Ishikawa (cell line): ENCODE measurements at regions not wholly inside any gene's neighbourhood (a gene's known extent, or its start where the extent isn't known, plus 50 kb on each side); places are given as distances from the start of the nearest gene placed in this dataset.

Experiments used
- CEBPB ChIP-seq: IDR thresholded peaks from 2 replicates; pipeline ENCODE4 v1.6.1; 2012
- CREB1 ChIP-seq: IDR thresholded peaks from 2 replicates; pipeline ENCODE4 v1.6.1; 2012; ENCODE audit warnings: low read depth
- EGR1 ChIP-seq: IDR thresholded peaks from 2 replicates; pipeline ENCODE4 v1.6.1; 2012
- EP300 ChIP-seq: IDR thresholded peaks from 2 replicates; pipeline ENCODE4 v1.6.1; 2012; ENCODE audit warnings: borderline replicate concordance
- FOXM1 ChIP-seq: IDR thresholded peaks from 2 replicates; pipeline ENCODE4 v1.6.1; 2012; ENCODE audit warnings: low read depth, borderline replicate concordance
- NFIC ChIP-seq: IDR thresholded peaks from 2 replicates; pipeline ENCODE4 v1.6.1; 2012
- RAD21 ChIP-seq: IDR thresholded peaks from 2 replicates; pipeline ENCODE4 v1.6.1; 2012; ENCODE audit warnings: low read depth
- TAF1 ChIP-seq: IDR thresholded peaks from 2 replicates; pipeline ENCODE4 v1.6.1; 2012; ENCODE audit warnings: low read depth, mild to moderate bottlenecking
- TCF12 ChIP-seq: IDR thresholded peaks from 2 replicates; pipeline ENCODE4 v1.6.1; 2012; ENCODE audit warnings: low read depth
- TEAD4 ChIP-seq: IDR thresholded peaks from 2 replicates; pipeline ENCODE4 v1.6.1; 2012
- YY1 ChIP-seq: IDR thresholded peaks from 2 replicates; pipeline ENCODE4 v1.6.1; 2012; ENCODE audit warnings: low read depth
- ZBTB7A ChIP-seq: IDR thresholded peaks from 2 replicates; pipeline ENCODE4 v1.6.1; 2012; ENCODE audit warnings: low read depth
- TF ChIP-seq, protein P1 (sequence below): IDR thresholded peaks from 2 replicates; pipeline ENCODE4 v1.6.1; 2012
- TF ChIP-seq, protein P2 (sequence below): IDR thresholded peaks from 2 replicates; pipeline ENCODE4 v1.6.1; 2012; ENCODE audit warnings: low read depth, mild to moderate bottlenecking
- TF ChIP-seq, protein P3 (sequence below): IDR thresholded peaks from 2 replicates; pipeline ENCODE4 v1.6.1; 2012

DNA sequence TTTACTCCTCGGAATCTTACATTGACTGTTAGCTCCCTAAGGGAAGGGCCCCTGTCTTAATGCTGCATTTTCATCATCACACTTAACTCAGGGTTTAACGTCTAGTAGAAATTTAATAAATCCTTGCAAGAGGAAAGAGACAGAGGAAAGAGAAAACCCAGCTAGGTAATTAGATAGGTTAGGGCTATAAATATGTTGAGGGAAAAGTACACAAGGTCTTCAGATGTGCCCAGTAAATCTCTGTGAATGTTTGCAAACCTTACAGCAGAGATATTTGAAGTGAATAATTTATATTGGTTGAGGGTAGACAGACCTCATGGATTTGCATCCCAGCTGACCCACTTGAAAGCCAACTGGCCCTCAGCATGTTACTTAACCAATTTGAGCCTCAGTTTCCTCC is 315.5 kb upstream of the NPVF start:
- TF ChIP-seq CEBPB (no peak), EP300 (no peak), EGR1 (no peak)
- TF ChIP-seq, protein P1, sequence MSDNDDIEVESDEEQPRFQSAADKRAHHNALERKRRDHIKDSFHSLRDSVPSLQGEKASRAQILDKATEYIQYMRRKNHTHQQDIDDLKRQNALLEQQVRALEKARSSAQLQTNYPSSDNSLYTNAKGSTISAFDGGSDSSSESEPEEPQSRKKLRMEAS, result no peak

DNA sequence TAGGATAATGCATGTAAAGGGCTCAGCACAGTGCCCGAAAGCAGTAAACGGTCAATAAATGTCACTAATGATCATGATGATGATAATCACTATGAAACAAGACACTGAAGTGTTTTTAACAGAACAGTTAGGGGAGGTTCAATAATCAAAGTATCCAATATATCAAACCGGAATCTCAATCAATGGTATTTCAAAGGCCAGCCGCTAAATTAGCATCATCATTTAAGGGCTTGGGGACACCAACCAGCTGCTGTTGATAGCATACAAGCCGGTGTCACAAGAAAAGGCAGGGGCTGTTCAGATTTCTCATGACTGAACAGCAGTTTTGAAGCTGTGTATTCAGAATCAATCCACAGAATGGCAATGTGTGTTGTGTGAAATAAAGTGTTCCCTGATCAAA is 316.0 kb upstream of the NPVF start:
- no peak for TF ChIP-seq NFIC
- no peak for TF ChIP-seq EGR1
- no peak for TF ChIP-seq ZBTB7A
- TF ChIP-seq TAF1, result no peak
- TF ChIP-seq, protein P2, sequence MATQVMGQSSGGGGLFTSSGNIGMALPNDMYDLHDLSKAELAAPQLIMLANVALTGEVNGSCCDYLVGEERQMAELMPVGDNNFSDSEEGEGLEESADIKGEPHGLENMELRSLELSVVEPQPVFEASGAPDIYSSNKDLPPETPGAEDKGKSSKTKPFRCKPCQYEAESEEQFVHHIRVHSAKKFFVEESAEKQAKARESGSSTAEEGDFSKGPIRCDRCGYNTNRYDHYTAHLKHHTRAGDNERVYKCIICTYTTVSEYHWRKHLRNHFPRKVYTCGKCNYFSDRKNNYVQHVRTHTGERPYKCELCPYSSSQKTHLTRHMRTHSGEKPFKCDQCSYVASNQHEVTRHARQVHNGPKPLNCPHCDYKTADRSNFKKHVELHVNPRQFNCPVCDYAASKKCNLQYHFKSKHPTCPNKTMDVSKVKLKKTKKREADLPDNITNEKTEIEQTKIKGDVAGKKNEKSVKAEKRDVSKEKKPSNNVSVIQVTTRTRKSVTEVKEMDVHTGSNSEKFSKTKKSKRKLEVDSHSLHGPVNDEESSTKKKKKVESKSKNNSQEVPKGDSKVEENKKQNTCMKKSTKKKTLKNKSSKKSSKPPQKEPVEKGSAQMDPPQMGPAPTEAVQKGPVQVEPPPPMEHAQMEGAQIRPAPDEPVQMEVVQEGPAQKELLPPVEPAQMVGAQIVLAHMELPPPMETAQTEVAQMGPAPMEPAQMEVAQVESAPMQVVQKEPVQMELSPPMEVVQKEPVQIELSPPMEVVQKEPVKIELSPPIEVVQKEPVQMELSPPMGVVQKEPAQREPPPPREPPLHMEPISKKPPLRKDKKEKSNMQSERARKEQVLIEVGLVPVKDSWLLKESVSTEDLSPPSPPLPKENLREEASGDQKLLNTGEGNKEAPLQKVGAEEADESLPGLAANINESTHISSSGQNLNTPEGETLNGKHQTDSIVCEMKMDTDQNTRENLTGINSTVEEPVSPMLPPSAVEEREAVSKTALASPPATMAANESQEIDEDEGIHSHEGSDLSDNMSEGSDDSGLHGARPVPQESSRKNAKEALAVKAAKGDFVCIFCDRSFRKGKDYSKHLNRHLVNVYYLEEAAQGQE, result no peak
- no peak for TF ChIP-seq CREB1

DNA sequence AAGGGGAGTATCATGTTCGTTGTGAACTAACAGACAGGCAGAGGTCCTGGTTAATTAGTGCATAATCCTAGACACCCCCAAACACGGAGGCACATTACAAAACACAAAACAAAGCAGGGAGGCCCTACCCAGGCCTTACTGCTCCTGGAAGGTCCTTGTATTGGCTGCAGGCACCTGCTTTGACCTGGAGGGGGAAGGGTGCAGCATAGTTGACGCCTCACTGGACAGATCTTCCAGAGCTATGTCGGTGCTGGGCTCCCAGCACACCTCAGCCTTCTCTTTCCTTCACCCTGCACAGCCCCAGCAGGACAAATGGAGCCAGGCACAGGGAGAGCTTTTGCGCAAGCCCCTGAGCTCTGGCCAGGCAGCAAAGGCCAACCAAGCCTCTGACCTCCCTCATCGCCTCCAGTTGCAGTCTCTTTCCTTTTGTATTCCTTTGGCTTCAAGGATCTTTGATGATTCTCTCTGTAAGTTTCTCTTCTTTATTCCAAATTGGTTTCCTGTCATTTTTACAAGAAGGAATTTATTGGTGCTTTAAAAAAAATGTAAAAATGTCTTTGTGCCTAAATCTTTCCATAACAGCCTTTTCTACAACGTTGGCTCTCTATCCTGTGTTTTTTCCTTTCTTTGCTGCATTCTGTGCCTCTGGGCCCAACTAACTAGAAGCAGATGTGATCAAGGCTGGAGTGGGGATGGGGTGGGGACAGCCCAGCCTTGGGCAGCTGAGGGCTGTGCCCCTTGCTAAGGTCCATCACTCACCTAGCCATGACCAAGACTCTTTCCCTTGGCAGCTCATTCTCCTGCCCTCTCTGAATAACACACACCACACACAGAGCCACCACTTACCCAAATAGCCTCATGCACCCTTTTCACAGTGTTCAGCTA is 317.1 kb upstream of the NPVF start:
- TF ChIP-seq EP300, result no peak
- TF ChIP-seq, protein P2, result no peak
- no peak for TF ChIP-seq RAD21
- no peak for TF ChIP-seq CREB1
- TF ChIP-seq TCF12, result no peak
- TF ChIP-seq YY1, result no peak
- TF ChIP-seq, protein P3, sequence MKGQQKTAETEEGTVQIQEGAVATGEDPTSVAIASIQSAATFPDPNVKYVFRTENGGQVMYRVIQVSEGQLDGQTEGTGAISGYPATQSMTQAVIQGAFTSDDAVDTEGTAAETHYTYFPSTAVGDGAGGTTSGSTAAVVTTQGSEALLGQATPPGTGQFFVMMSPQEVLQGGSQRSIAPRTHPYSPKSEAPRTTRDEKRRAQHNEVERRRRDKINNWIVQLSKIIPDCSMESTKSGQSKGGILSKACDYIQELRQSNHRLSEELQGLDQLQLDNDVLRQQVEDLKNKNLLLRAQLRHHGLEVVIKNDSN, result no peak
- no peak for TF ChIP-seq FOXM1
- no peak for TF ChIP-seq EGR1
- TF ChIP-seq TAF1, result no peak

DNA sequence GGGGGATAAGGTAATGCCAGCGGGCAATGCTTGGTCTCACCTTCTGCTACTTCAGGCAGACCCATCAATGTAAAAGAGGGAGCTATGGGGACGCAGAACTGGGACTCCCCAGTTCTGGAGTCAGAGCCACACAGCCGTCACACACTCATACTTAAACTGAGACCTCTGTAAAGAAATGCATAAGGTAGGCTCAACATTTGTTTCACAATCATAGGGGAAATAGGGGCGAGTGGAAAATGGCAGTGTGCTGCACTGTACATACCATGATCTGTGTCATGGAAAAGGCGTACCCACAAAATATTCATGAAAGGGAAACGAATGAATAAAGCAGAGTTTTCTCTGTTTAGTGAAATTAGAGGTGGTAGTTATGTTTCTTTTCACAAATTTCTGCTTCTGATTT is 318.0 kb upstream of the NPVF start:
- TF ChIP-seq, protein P2, result no peak
- TF ChIP-seq CEBPB (no peak), FOXM1 (no peak), TCF12 (no peak), YY1 (no peak), CREB1 (no peak), EP300 (no peak), RAD21 (no peak), ZBTB7A (no peak), TAF1 (no peak), EGR1 (no peak), NFIC (no peak), TEAD4 (no peak)
- TF ChIP-seq, protein P3, result no peak
- TF ChIP-seq, protein P1, result no peak
